Stimulated activated CD4-positive, alpha-beta T cell treated with anti-CD3 and anti-CD28 coated beads, Interleukin-2, amount 100 ng/mL, for 24 hours (primary cell): ENCODE measurements at regions not wholly inside any gene's neighbourhood (a gene's known extent, or its start where the extent isn't known, plus 50 kb on each side); places are given as distances from the start of the nearest gene placed in this dataset.
A peak's percentile ranks its signal among the peaks of the same experiment; 100 is the strongest.
"Not testable (repeated sequence)": the region's sequence is repeated elsewhere in the genome, so short reads cannot be mapped to it uniquely, and the experiment has no call there.

Source experiments
- DNase-seq, 2 donors: peaks; one replicate each; pipeline ENCODE4 v3.0.0-alpha.2; 2020

- no peak for DNase-seq
Measured at GRCh38 chr20:19027971-19028370, 184.5 kb upstream of the SLC24A3 start.

GRCh38 chr20:19041787-19042186 lies 170.7 kb upstream of the SLC24A3 start:
- no peak for DNase-seq

GRCh38 chr20:19045371-19045770 lies 167.1 kb upstream of the SLC24A3 start:
- no peak for DNase-seq

GRCh38 chr20:19047040-19047950 lies 165.1 kb upstream of the SLC24A3 start:
- no peak for DNase-seq

- no peak for DNase-seq
Measured at GRCh38 chr20:19047951-19048296, 164.5 kb upstream of the SLC24A3 start.

- no peak for DNase-seq
Measured at GRCh38 chr20:19048995-19049501, 163.4 kb upstream of the SLC24A3 start.

GRCh38 chr20:19049514-19049913 lies 162.9 kb upstream of the SLC24A3 start:
- no peak for DNase-seq

- peak; percentile 20 to 29 for DNase-seq
Measured at GRCh38 chr20:19056909-19057308, 155.5 kb upstream of the SLC24A3 start.

- not testable (repeated sequence) for DNase-seq
Measured at GRCh38 chr20:19064788-19065187, 147.7 kb upstream of the SLC24A3 start.

GRCh38 chr20:19067986-19068385 lies 144.5 kb upstream of the SLC24A3 start:
- DNase-seq: no peak

GRCh38 chr20:19070026-19070425 lies 142.4 kb upstream of the SLC24A3 start:
- DNase-seq: no peak

- no peak for DNase-seq
Measured at GRCh38 chr20:19070681-19071445, 141.6 kb upstream of the SLC24A3 start.

GRCh38 chr20:19071446-19071725 lies 141.1 kb upstream of the SLC24A3 start:
- DNase-seq: no peak

GRCh38 chr20:19071902-19072498 lies 140.4 kb upstream of the SLC24A3 start:
- DNase-seq: no peak

- DNase-seq: no peak
Measured at GRCh38 chr20:19072988-19073387, 139.5 kb upstream of the SLC24A3 start.

- no peak for DNase-seq
Measured at GRCh38 chr20:19073584-19074218, 138.7 kb upstream of the SLC24A3 start.

- no peak for DNase-seq
Measured at GRCh38 chr20:19074356-19074755, 138.1 kb upstream of the SLC24A3 start.

- peak in 1 of 2 donors; percentile 1 for DNase-seq
Measured at GRCh38 chr20:19074828-19075516, 137.5 kb upstream of the SLC24A3 start.

- DNase-seq: no peak
Measured at GRCh38 chr20:19077370-19078220, 134.8 kb upstream of the SLC24A3 start.

- no peak for DNase-seq
Measured at GRCh38 chr20:19078448-19079373, 133.7 kb upstream of the SLC24A3 start.
